ENCODE measurements at regions not wholly inside any gene's neighbourhood (a gene's known extent, or its start where the extent isn't known, plus 50 kb on each side); places are given as distances from the start of the nearest gene placed in this dataset.

DNA sequence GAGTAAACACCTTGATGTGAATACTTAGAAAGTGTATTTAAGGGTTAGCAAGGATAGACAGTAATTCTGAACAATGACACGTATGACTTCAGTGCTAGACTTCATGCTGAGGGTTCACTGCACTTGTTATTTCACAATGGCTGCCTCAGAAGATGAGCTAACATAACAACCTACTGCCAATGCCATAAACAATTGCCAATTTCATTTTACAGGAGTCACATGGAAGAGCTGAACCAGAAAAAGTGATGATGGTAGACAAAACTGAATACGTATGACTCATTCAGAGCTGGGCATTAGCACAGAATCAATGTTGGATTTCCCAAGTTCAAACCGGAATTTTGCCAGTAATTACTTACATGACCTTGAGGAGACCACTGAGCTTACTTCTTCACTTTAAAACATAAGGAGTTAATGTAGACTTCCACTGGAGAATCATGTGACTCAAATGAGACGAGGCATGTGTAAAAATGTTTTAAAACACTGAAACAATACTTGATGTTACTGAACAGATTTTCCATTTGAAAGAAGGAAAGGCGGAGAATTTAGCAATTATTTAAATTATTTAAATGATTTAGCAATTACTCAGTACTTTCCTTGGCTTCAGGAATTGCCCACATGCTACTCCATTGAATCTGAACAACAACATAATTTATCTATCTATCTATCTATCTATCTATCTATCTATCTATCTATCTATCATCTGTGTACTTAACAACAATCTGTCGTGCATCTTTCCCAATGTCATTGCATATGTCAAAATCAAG lies 868.5 kb upstream of the SLIT2 start:
- DNase-seq = no peak

DNA sequence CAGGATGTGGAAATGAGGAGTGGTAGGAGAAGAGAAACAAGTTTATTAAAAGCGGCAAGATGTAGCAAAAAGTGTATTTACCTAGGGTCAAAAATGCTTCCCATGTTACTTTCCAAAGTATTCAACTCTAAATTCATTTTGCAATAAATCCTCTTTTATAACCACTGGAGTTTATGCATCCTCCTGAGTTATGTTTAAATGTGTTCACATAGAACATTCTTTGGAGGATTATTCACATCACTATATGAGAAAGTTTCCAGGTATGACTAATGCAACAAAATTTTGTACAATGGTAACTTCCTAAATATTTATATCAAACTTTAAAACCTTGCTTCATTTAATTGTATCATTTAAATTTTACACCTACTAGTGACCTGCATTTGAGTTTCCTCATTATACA lies 870.6 kb upstream of the SLIT2 start:
- DNase-seq = no peak

DNA sequence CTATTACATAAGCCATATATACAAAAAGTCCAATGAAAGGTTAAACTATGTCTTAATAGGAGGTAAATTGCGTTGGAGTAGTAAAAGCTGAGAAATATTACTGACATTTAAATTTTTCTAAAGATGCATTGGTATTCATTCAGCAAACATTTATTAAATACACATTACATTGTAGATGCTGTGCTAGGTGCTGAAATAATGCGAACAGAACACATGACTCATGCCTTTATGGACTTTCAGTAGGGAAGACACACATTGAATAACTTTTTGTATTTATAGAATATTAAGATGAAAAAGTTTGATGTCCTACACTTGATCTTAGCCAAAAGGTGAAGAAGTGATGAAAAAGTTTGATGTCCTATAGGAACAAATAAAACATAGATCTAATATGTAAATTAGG lies 871.1 kb upstream of the SLIT2 start:
- DNase-seq = no peak

DNA sequence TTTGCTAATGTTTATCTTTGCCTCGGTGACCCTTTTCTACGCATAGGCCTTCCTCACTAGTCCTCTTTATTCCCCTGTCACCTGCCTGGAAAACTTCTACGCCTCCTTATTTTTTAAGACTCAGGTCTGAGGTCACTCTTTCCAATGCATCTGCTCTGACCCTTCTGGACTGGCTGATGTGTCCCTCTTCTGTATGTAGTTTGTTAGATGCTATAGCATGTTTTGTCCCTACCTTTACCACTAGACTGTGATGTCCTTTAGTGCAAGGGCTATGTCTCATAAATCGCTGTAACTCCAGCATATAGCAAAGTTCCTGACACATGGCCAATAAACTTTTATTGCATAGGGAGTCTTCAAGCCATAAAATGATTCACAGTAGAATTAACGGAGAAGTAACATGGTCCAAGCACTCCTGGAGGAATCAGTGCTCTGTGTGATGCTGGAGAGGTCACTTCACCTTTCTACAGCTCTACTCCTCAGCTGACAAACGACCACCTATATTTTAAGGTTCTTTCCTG lies 872.5 kb upstream of the SLIT2 start:
- DNase-seq = no peak

DNA sequence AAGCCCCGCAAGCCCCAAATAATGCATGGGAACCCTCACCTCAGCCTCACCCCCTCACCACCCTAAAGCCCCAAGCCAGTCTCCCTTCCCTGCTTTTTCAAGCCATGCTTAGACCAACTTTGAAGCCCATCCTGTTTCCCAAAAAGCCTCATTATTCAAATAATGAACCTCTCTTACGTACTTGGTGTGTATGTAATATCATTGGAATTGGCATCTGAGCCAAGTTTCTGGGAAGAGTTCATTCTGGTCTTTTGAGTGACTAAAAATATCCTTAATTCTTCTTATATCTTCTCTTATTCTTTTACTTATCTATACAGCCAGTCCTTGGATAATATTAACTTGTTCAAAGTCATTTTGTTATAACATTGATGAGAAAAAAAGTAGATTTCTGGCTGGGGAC lies 875.8 kb upstream of the SLIT2 start:
- no peak for DNase-seq

DNA sequence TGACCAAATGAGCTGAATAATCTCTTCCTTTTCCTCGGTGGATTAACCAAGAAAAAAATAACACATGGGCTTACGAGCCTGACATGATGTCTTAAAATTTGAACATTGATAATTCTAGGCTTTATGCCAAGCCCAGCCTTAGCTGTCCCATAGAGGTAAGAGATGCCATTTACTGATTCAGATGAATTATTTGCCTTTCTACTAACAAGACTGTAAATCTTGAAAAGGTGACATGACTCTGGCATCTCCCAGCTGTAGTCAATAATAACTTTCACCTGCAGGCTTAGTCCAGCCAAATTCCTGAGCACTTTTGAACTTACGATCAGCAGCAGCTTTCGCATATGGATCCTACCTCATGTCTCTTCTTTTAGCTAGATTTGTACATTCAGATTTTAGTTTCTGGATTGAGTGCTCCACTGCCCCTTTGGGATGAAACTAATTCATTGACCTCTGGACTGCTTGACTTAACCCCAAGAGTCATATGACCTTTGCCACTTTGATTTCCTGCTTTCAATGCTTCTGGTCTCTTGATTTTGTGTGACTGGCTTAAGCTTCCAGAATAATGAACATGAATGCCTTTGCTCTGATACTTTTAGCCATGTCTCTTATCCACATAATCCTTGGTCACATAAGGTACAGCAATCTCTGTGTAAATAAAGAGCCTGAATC lies 876.4 kb upstream of the SLIT2 start:
- no peak for DNase-seq

DNA sequence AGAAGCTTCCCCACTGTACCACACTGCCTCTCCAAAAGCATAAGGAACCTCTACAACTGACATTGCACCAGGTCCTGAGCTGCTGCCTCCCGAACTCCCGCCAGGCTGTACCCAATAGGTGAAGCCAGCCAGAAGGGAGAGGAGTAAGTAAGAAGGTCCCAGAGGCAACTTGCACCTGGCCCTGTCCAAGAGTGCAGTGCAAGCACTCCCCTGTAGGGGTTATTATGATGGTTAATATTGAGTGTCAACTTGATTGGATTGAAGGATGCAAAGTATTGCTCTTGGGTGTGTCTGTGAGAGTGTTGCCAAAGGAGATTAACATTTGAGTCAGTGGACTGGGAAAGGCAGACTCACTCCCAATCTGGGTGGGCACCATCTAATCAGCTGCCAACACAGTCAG lies 879.3 kb upstream of the SLIT2 start:
- DNase-seq = no peak

- no peak for DNase-seq
These were observed 882.9 kb upstream of the SLIT2 start for GRCh38 chr4:19368800-19369199.

DNA sequence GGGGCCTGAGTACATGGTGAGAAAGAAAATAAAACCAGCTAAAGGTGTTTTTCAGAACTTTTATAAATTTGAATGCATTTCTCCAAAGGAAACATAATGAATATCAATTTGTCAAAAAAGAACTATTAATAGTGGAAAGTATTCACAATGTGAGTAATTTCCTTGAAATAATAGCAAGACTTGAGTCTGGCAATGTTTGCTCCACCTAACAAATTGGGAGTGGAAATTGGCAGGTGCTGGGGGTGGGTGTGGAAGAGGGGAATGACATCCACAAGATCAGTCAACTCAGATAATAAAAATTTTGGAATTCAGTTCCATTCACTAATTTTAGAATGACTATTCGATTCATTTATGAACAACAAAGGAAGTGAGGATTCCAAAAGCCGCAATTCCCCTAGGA lies 884.8 kb upstream of the SLIT2 start:
- no peak for DNase-seq

DNA sequence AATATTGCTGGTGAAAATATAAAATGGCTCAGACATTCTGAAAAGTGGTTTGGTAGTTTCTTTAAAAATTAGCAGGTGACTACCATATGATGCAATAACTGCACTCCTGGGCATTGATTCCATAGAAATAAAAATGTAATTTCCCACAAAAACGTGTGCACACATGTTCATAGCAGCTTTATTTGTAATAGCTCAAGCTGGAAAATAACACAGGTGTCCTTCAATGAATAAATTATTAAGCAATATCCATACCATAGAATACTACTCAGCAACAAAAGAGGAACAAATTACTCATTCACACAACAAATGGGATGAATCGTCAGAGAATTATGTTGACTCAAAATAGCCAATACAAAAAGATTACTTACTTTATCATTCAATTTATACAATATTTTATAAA lies 893.7 kb upstream of the SLIT2 start:
- DNase-seq = no peak

DNA sequence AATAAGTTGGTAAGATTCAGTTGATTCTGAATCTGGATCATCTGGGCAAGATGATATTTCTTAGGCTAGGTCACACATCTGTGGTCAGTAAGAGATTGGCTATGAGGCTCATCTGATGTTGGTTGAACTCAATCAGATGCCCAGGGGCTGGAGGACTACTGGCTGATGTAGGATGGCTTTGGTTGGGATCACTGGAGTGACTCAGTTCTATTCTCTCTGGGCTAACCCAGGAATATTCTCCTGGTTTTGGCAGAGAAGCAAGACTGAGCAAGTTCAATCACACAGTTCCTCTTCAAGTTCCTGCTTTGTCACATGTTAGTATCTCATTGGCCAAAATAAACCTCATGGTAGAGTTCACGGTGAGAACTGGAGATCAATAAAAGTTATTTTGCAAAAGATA lies 902.3 kb upstream of the SLIT2 start:
- DNase-seq = no peak

DNA sequence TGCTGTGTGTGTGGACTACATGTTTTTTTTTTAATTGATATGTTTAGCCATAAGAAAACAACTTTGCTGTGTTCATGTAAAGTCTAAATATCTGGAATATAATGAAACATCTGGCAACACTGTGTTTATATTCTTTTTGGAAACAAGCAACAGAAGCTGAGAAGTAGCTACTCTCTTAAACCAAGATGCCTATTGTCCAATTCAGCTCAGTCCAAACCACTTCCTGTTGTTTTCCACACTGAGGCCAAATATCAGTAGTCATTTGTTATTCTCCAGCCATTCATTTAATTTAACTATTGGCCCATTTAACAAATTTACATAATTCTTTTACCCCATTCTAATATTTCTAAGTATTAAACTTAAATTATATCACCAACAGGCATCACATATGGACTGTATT lies 903.0 kb upstream of the SLIT2 start:
- no peak for DNase-seq

GRCh38 chr4:19346636-19347035 lies 905.1 kb upstream of the SLIT2 start:
- no peak for DNase-seq

GRCh38 chr4:19329631-19330030 lies 922.1 kb upstream of the SLIT2 start:
- DNase-seq = no peak

- no peak for DNase-seq
These were observed 922.6 kb upstream of the SLIT2 start for GRCh38 chr4:19329077-19329476.

- DNase-seq = no peak
These were observed 924.3 kb upstream of the SLIT2 start for GRCh38 chr4:19327364-19327763.

GRCh38 chr4:19324184-19324583 lies 927.5 kb upstream of the SLIT2 start:
- no peak for DNase-seq

DNA sequence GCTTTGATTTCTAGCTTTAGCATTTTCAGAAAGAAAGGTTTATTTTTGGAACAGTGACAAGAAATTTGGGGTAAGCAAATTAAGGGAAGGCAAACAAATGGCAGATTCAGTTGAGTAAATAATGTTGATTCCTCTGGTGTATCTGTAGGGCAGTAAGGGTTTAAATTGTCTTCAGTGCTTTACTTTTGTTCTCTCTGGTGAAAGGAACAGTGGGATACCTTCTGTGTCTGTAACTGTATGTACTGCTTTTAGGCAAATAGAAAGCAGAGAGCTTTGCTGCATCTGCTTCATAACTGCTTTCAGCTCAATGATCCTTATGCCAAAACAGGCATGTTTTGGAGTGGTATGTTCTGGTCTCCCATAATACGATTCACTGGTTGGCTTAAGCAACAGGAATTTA lies 932.1 kb upstream of the SLIT2 start:
- DNase-seq = no peak

GRCh38 chr4:19317377-19317776 lies 934.3 kb upstream of the SLIT2 start:
- DNase-seq = no peak

DNA sequence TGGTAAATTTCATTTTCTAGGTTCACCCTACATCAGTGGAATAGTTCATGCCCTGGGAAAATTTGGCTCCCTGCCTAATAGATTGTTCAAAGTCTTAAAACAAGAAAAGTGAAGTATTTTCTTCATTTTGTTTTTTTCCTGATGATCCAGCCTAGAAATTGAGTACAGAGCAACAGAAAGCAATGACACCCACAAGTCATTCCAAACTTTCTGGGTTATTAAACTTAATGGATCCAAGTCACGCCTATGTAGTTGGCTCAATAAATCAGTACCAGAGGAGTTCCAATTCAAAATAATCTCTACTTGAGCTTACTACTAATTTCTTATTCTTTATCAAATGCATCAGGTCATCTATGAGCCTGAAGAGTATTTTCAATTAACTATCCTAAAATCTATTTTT lies 937.6 kb upstream of the SLIT2 start:
- no peak for DNase-seq

- DNase-seq = no peak
These were observed 942.3 kb upstream of the SLIT2 start for GRCh38 chr4:19309378-19309777.

- no peak for DNase-seq
These were observed 947.7 kb upstream of the SLIT2 start for GRCh38 chr4:19304028-19304427.

- no peak for DNase-seq
These were observed 950.2 kb upstream of the SLIT2 start for GRCh38 chr4:19301527-19301926.

GRCh38 chr4:19300213-19300612 lies 951.5 kb upstream of the SLIT2 start:
- DNase-seq = no peak

GRCh38 chr4:19298998-19299397 lies 952.7 kb upstream of the SLIT2 start:
- no peak for DNase-seq

Measured in effector CD8-positive, alpha-beta T cell (primary cell).